ENCODE measurements at regions not wholly inside any gene's neighbourhood (a gene's known extent, or its start where the extent isn't known, plus 50 kb on each side); places are given as distances from the start of the nearest gene placed in this dataset.
A peak's percentile ranks its signal among the peaks of the same experiment; 100 is the strongest.

DNA sequence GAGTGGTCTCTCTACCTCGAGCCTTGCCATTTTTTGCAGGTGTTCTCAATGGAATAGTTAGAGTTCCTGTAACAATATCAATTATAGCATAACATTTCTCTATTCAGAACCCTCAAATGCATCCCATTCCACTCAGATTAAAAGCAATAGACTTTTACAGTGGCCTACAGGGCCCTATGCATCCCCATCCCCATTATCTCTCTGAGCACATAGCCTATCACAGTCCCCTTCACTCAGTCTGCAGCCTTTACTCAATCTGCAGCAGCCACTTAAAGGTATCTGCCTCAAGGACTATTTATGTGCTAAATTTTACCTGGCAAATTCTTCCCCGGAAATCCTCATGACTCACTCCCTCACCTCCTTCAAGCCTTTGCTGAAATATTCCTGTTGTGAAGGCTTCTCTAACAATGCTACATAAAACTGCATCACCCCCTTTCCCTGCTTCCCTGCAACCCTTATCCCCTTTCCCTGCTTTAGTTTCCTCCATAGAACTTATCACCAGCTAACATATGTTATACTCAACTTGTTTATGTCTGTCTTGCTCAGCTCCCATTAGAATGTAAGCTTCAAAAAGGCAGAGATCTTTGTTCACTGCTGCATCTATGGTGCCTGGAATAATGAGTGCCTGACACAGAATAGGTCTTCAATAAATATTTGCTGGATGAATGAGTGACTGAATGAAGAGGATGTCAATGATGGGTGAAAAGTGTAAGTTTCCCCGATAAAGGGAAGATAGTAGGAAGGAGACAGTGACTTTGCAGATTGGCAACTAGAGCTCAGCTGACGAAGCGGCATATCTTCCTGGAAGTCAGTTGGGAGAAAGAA lies 54.1 kb upstream of the ZNF366 start:
- H3K4ac ChIP-seq (replicated peaks; ENCODE audit: insufficient read length, low read depth, low read length) = no peak overlapping the region
- DNase-seq (ENCODE audit: low read depth in 1 of 2, low spot score in 2 of 2) (no peak), FAIRE-seq (no peak)
- H3K79me1 ChIP-seq (ENCODE audit: low read depth, low read length) = no peaks in the 10 kb centered on the region
- H2AFZ ChIP-seq (ENCODE audit: low read length) = 0 out of 2 replicates have a peak overlapping the region, but pooled peaks have one; percentile 43
- H3K27ac ChIP-seq (ENCODE audit: low read depth, low read length) = no peak overlapping the region
- no peak overlapping the region for H4K91ac ChIP-seq (replicated peaks; ENCODE audit: insufficient read length, low read length)
- H3K23ac ChIP-seq (ENCODE audit: insufficient read length) = no peak overlapping the region
- no peak overlapping the region for H2BK15ac ChIP-seq (ENCODE audit: low read length)
- no peak overlapping the region for H2BK20ac ChIP-seq (ENCODE audit: low read length)
- no peaks in the 10 kb centered on the region for H3K36me3 ChIP-seq (ENCODE audit: control insufficient read depth in 2 of 4, insufficient read depth in 4 of 4, low read length in 3 of 4)
- no peak overlapping the region for H3K56ac ChIP-seq (replicated peaks; ENCODE audit: insufficient read length, low read depth, low read length)
- ChIA-PET POLR2A (ENCODE audit: partially characterized antibody) (no interaction called here), CTCF (ENCODE audit: partially characterized antibody) (interaction anchor here (0.6 to 2.3 kb wide), 5 partner anchors 9 to 258 kb away, joined by 3 to 7 read pairs (median 3); no protein-coding TSS in a partner anchor)
- no peak overlapping the region for H3K4me3 ChIP-seq (ENCODE audit: extremely low read depth in 1 of 4, insufficient read depth in 2 of 4, low read depth in 3 of 4, low read length in 4 of 4)
- H2BK5ac ChIP-seq (ENCODE audit: low read depth, low read length) = no peak overlapping the region
- H3K18ac ChIP-seq (ENCODE audit: extremely low read depth, low read length) = no peak overlapping the region
- H3K14ac ChIP-seq (ENCODE audit: insufficient read length) = no peak overlapping the region
- no peak overlapping the region for H3K9ac ChIP-seq (replicated peaks in 1 of 4; ENCODE audit: extremely low read depth in 1 of 4, low read depth in 3 of 4, low read length in 3 of 4)
- TF ChIP-seq JUND (IDR thresholded peaks at IDR 0.05; ENCODE audit: low read length) = 0 out of 2 replicates have a peak, but pooled peaks have one; percentile 12
- TF ChIP-seq BCL11A (IDR thresholded peaks at IDR 0.05; ENCODE audit: low read depth in 2 of 2, low read length in 2 of 2) = no peak
- H2BK120ac ChIP-seq (replicated peaks; ENCODE audit: low read depth, low read length) = no peak overlapping the region
- peaks cover 5 to 18% (median 10%) of the 10 kb centered on the region in 4 experiments for H3K4me1 ChIP-seq (replicated peaks in 1 of 4; ENCODE audit: control insufficient read depth in 3 of 4, insufficient read depth in 4 of 4, low read length in 3 of 4)
- WGBS, 2 experiments (ENCODE audit: extremely low coverage in 1 of 2, insufficient coverage in 1 of 2, insufficient read length in 1 of 2, insufficient replicate concordance in 2 of 2, low coverage in 1 of 2, low lambda C conversion rate in 2 of 2, missing lambda C conversion rate in 1 of 2) = 80% methylated on average over 5 of the region's 5 CpGs; no CpG with 5 or more reads in 1 of the 2 experiments
- H2BK12ac ChIP-seq (ENCODE audit: low read depth, low read length) = 0 out of 2 replicates have a peak overlapping the region, but pooled peaks have one; percentile 28
- H3K4me2 ChIP-seq (ENCODE audit: insufficient read depth in 1 of 2, low read depth in 2 of 2, low read length in 2 of 2) = no peak overlapping the region; a peak in 1 of 4 replicates
- no peaks in the 10 kb centered on the region for H3K27me3 ChIP-seq (replicated peaks in 1 of 4; ENCODE audit: control insufficient read depth in 3 of 4, extremely low read depth in 1 of 4, insufficient read depth in 3 of 4, low read length in 3 of 4)
- H4K20me1 ChIP-seq (replicated peaks in 1 of 2; ENCODE audit: control insufficient read depth in 1 of 2, insufficient read depth in 2 of 2, low read length in 2 of 2) = no peaks in the 10 kb centered on the region
- H3K9me3 ChIP-seq (ENCODE audit: insufficient read depth in 2 of 2, low read depth in 1 of 2, low read length in 1 of 2) = no peaks in the 10 kb centered on the region
- H2AK5ac ChIP-seq (ENCODE audit: low read depth, low read length) = no peak overlapping the region
- H3K23me2 ChIP-seq (ENCODE audit: low read depth, low read length) = peaks cover 3% of the 10 kb centered on the region
- no peak overlapping the region for H4K5ac ChIP-seq (ENCODE audit: insufficient read length, low read depth, low read length)
- no peak overlapping the region for H4K8ac ChIP-seq (ENCODE audit: extremely low read depth, insufficient read depth, low read length)
- no peaks in the 10 kb centered on the region for H3K79me2 ChIP-seq (ENCODE audit: control insufficient read depth in 1 of 2, insufficient read depth in 2 of 2, low read length in 2 of 2)

All from H1 (cell line).